HG02885 (cell line): ENCODE measurements at regions not wholly inside any gene's neighbourhood (a gene's known extent, or its start where the extent isn't known, plus 50 kb on each side); places are given as distances from the start of the nearest gene placed in this dataset.
"Not testable (repeated sequence)": the region's sequence is repeated elsewhere in the genome, so short reads cannot be mapped to it uniquely, and the experiment has no call there.

Experiments used
- ATAC-seq: cut with Tn5 transposase; IDR thresholded peaks from one replicate; pipeline ENCODE4 v1.9.1; 2021; ENCODE audit warnings: mild to moderate bottlenecking; ENCODE audit not compliant: unreplicated experiment, poor library complexity

- not testable (repeated sequence) for ATAC-seq
Measured at GRCh38 chr9:102416251-102416650, 578.9 kb upstream of the CYLC2 start.

GRCh38 chr9:102405218-102405867 is 589.8 kb upstream of the CYLC2 start:
- no peak for ATAC-seq

- ATAC-seq, result no peak
Measured at GRCh38 chr9:102403514-102403913, 591.6 kb upstream of the CYLC2 start.

- no peak for ATAC-seq
Measured at GRCh38 chr9:102398205-102398604, 596.9 kb upstream of the CYLC2 start.

GRCh38 chr9:102385620-102386019 is 609.5 kb upstream of the CYLC2 start:
- ATAC-seq, result not testable (repeated sequence)

GRCh38 chr9:102362470-102363132 is 624.2 kb upstream of the GRIN3A start:
- no peak for ATAC-seq

- ATAC-seq, result no peak
Measured at GRCh38 chr9:102360846-102361245, 622.4 kb upstream of the GRIN3A start.

GRCh38 chr9:102355982-102356381 is 617.5 kb upstream of the GRIN3A start:
- no peak for ATAC-seq

GRCh38 chr9:102354041-102354440 is 615.6 kb upstream of the GRIN3A start:
- ATAC-seq, result no peak

- not testable (repeated sequence) for ATAC-seq
Measured at GRCh38 chr9:102337471-102337870, 599.0 kb upstream of the GRIN3A start.

GRCh38 chr9:102309379-102309778 is 570.9 kb upstream of the GRIN3A start:
- no peak for ATAC-seq

GRCh38 chr9:102295188-102295587 is 556.7 kb upstream of the GRIN3A start:
- no peak for ATAC-seq

- ATAC-seq, result no peak
Measured at GRCh38 chr9:102273952-102274351, 535.5 kb upstream of the GRIN3A start.

- ATAC-seq, result no peak
Measured at GRCh38 chr9:102253099-102253498, 514.7 kb upstream of the GRIN3A start.

- no peak for ATAC-seq
Measured at GRCh38 chr9:102244916-102245315, 506.5 kb upstream of the GRIN3A start.

GRCh38 chr9:102237520-102237919 is 499.1 kb upstream of the GRIN3A start:
- ATAC-seq, result no peak

GRCh38 chr9:102237094-102237493 is 498.6 kb upstream of the GRIN3A start:
- ATAC-seq, result no peak

GRCh38 chr9:102227416-102227815 is 489.0 kb upstream of the GRIN3A start:
- not testable (repeated sequence) for ATAC-seq

- no peak for ATAC-seq
Measured at GRCh38 chr9:102225841-102226441, 487.5 kb upstream of the GRIN3A start.

GRCh38 chr9:102223320-102224136 is 485.1 kb upstream of the GRIN3A start:
- not testable (repeated sequence) for ATAC-seq

GRCh38 chr9:102209176-102209575 is 470.7 kb upstream of the GRIN3A start:
- no peak for ATAC-seq
